ENCODE measurements at regions not wholly inside any gene's neighbourhood (a gene's known extent, or its start where the extent isn't known, plus 50 kb on each side); places are given as distances from the start of the nearest gene placed in this dataset.

- H3K9me3 ChIP-seq = no peaks in the 10 kb centered on the region
- H3K4me3 ChIP-seq = no peak overlapping the region
- in situ Hi-C loops (cut with MboI; ENCODE audit: low sequenced_read_pairs) = no loop called here
- H3K27me3 ChIP-seq (ENCODE audit: low read depth) = peaks cover 2% of the 10 kb centered on the region; the same call in 1 of the 2 replicates
- no peaks in the 10 kb centered on the region for H3K36me3 ChIP-seq (replicated peaks)
- peaks cover 10% of the 10 kb centered on the region for H3K4me1 ChIP-seq
- no peak for DNase-seq (ENCODE audit: low spot score in 2 of 2)
These were observed 111.8 kb upstream of the CREB5 start for GRCh38 chr7:28300488-28300887.

GRCh38 chr7:28301148-28301641 lies 111.1 kb upstream of the CREB5 start:
- H3K4me3 ChIP-seq = no peak overlapping the region
- DNase-seq (ENCODE audit: low spot score in 2 of 2) = no peak
- peaks cover 10% of the 10 kb centered on the region for H3K4me1 ChIP-seq
- in situ Hi-C loops (cut with MboI; ENCODE audit: low sequenced_read_pairs) = no loop called here
- peaks cover 2% of the 10 kb centered on the region; the same call in 1 of the 2 replicates for H3K27me3 ChIP-seq (ENCODE audit: low read depth)
- H3K9me3 ChIP-seq = no peaks in the 10 kb centered on the region
- no peaks in the 10 kb centered on the region for H3K36me3 ChIP-seq (replicated peaks)

- Histone ChIP-seq H3K27me3 (ENCODE audit: low read depth) (peaks cover 4% of the 10 kb centered on the region), H3K4me1 (peaks cover 10% of the 10 kb centered on the region)
- in situ Hi-C loops (cut with MboI; ENCODE audit: low sequenced_read_pairs) = no loop called here
These were observed 108.0 kb upstream of the CREB5 start for GRCh38 chr7:28304290-28304689.

GRCh38 chr7:28309704-28310459 lies 102.4 kb upstream of the CREB5 start:
- H3K36me3 ChIP-seq (replicated peaks) = no peaks in the 10 kb centered on the region
- DNase-seq (ENCODE audit: low spot score in 2 of 2) = no peak
- no peaks in the 10 kb centered on the region for H3K9me3 ChIP-seq
- H3K4me3 ChIP-seq = no peak overlapping the region
- H3K4me1 ChIP-seq = no peaks in the 10 kb centered on the region; the same call in 1 of the 2 replicates
- peaks cover 51% of the 10 kb centered on the region for H3K27me3 ChIP-seq (ENCODE audit: low read depth)
- in situ Hi-C loops (cut with MboI; ENCODE audit: low sequenced_read_pairs) = no loop called here

More at GRCh38 chr7:28304290-28304689, 108.0 kb upstream of the CREB5 start:
- no peaks in the 10 kb centered on the region for H3K9me3 ChIP-seq
- DNase-seq (ENCODE audit: low spot score in 2 of 2) = peak in 1 of 2 experiments; percentile 77
- H3K36me3 ChIP-seq (replicated peaks) = no peaks in the 10 kb centered on the region
- no peak overlapping the region for H3K4me3 ChIP-seq

GRCh38 chr7:28310460-28310848 lies 101.9 kb upstream of the CREB5 start:
- Histone ChIP-seq H3K4me3 (no peak overlapping the region), H3K4me1 (no peaks in the 10 kb centered on the region), H3K36me3 (replicated peaks) (no peaks in the 10 kb centered on the region), H3K27me3 (ENCODE audit: low read depth) (peaks cover 57% of the 10 kb centered on the region), H3K9me3 (no peaks in the 10 kb centered on the region)
- in situ Hi-C loops (cut with MboI; ENCODE audit: low sequenced_read_pairs) = no loop called here
- DNase-seq (ENCODE audit: low spot score in 2 of 2) = no peak

- H3K9me3 ChIP-seq = no peaks in the 10 kb centered on the region
- peaks cover 69% of the 10 kb centered on the region for H3K27me3 ChIP-seq (ENCODE audit: low read depth)
- in situ Hi-C loops (cut with MboI; ENCODE audit: low sequenced_read_pairs) = no loop called here
- no peaks in the 10 kb centered on the region for H3K36me3 ChIP-seq (replicated peaks)
- H3K4me1 ChIP-seq = no peaks in the 10 kb centered on the region
- no peak overlapping the region for H3K4me3 ChIP-seq
- no peak for DNase-seq (ENCODE audit: low spot score in 2 of 2)
These were observed 100.6 kb upstream of the CREB5 start for GRCh38 chr7:28311670-28312069.

GRCh38 chr7:28312948-28313347 lies 99.4 kb upstream of the CREB5 start:
- in situ Hi-C loops (cut with MboI; ENCODE audit: low sequenced_read_pairs) = no loop called here
- H3K4me3 ChIP-seq = no peak overlapping the region
- H3K27me3 ChIP-seq (ENCODE audit: low read depth) = peaks cover 79% of the 10 kb centered on the region
- H3K4me1 ChIP-seq = no peaks in the 10 kb centered on the region
- H3K36me3 ChIP-seq (replicated peaks) = no peaks in the 10 kb centered on the region
- DNase-seq (ENCODE audit: low spot score in 2 of 2) = no peak
- H3K9me3 ChIP-seq = no peaks in the 10 kb centered on the region

GRCh38 chr7:28314841-28315240 lies 97.5 kb upstream of the CREB5 start:
- Histone ChIP-seq H3K4me3 (no peak overlapping the region), H3K9me3 (no peaks in the 10 kb centered on the region), H3K4me1 (no peaks in the 10 kb centered on the region), H3K36me3 (replicated peaks) (no peaks in the 10 kb centered on the region), H3K27me3 (ENCODE audit: low read depth) (peaks cover 82% of the 10 kb centered on the region)
- in situ Hi-C loops (cut with MboI; ENCODE audit: low sequenced_read_pairs) = no loop called here
- DNase-seq (ENCODE audit: low spot score in 2 of 2) = no peak

- in situ Hi-C loops (cut with MboI; ENCODE audit: low sequenced_read_pairs) = no loop called here
- DNase-seq (ENCODE audit: low spot score in 2 of 2) = no peak
- no peak overlapping the region for H3K4me3 ChIP-seq
These were observed 96.5 kb upstream of the CREB5 start for GRCh38 chr7:28315565-28316410.

GRCh38 chr7:28316489-28316888 lies 95.8 kb upstream of the CREB5 start:
- in situ Hi-C loops (cut with MboI; ENCODE audit: low sequenced_read_pairs) = no loop called here
- DNase-seq (ENCODE audit: low spot score in 2 of 2) = no peak
- Histone ChIP-seq H3K4me1 (no peaks in the 10 kb centered on the region), H3K27me3 (ENCODE audit: low read depth) (peaks cover 77% of the 10 kb centered on the region), H3K4me3 (no peak overlapping the region), H3K9me3 (no peaks in the 10 kb centered on the region), H3K36me3 (replicated peaks) (no peaks in the 10 kb centered on the region)

More at GRCh38 chr7:28315565-28316410, 96.5 kb upstream of the CREB5 start:
- H3K27me3 ChIP-seq (ENCODE audit: low read depth) = peaks cover 76% of the 10 kb centered on the region
- H3K36me3 ChIP-seq (replicated peaks) = no peaks in the 10 kb centered on the region
- H3K9me3 ChIP-seq = no peaks in the 10 kb centered on the region
- no peaks in the 10 kb centered on the region for H3K4me1 ChIP-seq

GRCh38 chr7:28318101-28318762 lies 94.1 kb upstream of the CREB5 start:
- Histone ChIP-seq H3K27me3 (ENCODE audit: low read depth) (peaks cover 65% of the 10 kb centered on the region), H3K4me3 (no peak overlapping the region)
- in situ Hi-C loops (cut with MboI; ENCODE audit: low sequenced_read_pairs) = no loop called here

GRCh38 chr7:28323833-28324232 lies 88.5 kb upstream of the CREB5 start:
- no peaks in the 10 kb centered on the region for H3K4me1 ChIP-seq
- in situ Hi-C loops (cut with MboI; ENCODE audit: low sequenced_read_pairs) = no loop called here

More at GRCh38 chr7:28318101-28318762, 94.1 kb upstream of the CREB5 start:
- H3K4me1 ChIP-seq = no peaks in the 10 kb centered on the region
- DNase-seq (ENCODE audit: low spot score in 2 of 2) = no peak
- H3K36me3 ChIP-seq (replicated peaks) = no peaks in the 10 kb centered on the region
- no peaks in the 10 kb centered on the region for H3K9me3 ChIP-seq

GRCh38 chr7:28328146-28328545 lies 84.2 kb upstream of the CREB5 start:
- Histone ChIP-seq H3K4me1 (no peaks in the 10 kb centered on the region), H3K27me3 (ENCODE audit: low read depth) (peaks cover 8% of the 10 kb centered on the region), H3K9me3 (no peaks in the 10 kb centered on the region), H3K4me3 (no peak overlapping the region), H3K36me3 (replicated peaks) (no peaks in the 10 kb centered on the region)
- in situ Hi-C loops (cut with MboI; ENCODE audit: low sequenced_read_pairs) = no loop called here
- no peak for DNase-seq (ENCODE audit: low spot score in 2 of 2)

More at GRCh38 chr7:28323833-28324232, 88.5 kb upstream of the CREB5 start:
- no peaks in the 10 kb centered on the region for H3K9me3 ChIP-seq
- H3K27me3 ChIP-seq (ENCODE audit: low read depth) = peaks cover 17% of the 10 kb centered on the region
- no peak for DNase-seq (ENCODE audit: low spot score in 2 of 2)
- H3K4me3 ChIP-seq = no peak overlapping the region
- no peaks in the 10 kb centered on the region for H3K36me3 ChIP-seq (replicated peaks)

All from HAP-1 (cell line).